GM19240 (cell line): ENCODE measurements at regions not wholly inside any gene's neighbourhood (a gene's known extent, or its start where the extent isn't known, plus 50 kb on each side); places are given as distances from the start of the nearest gene placed in this dataset.

Experiments
- DNase-seq: peaks from one replicate; pipeline ENCODE4 v3.0.0; 2011; ENCODE audit warnings: low spot score; ENCODE audit not compliant: insufficient read length

GRCh38 chr18:70523035-70523791 lies 234.4 kb downstream of the SOCS6 start:
- DNase-seq = no peak

GRCh38 chr18:70522183-70522680 lies 233.4 kb downstream of the SOCS6 start:
- no peak for DNase-seq

GRCh38 chr18:70520867-70521266 lies 232.0 kb downstream of the SOCS6 start:
- no peak for DNase-seq

- no peak for DNase-seq
Measured at GRCh38 chr18:70513502-70514171, 224.8 kb downstream of the SOCS6 start.

- no peak for DNase-seq
Measured at GRCh38 chr18:70507970-70508369, 219.1 kb downstream of the SOCS6 start.

GRCh38 chr18:70506511-70506910 lies 217.7 kb downstream of the SOCS6 start:
- DNase-seq = no peak

GRCh38 chr18:70503060-70503459 lies 214.2 kb downstream of the SOCS6 start:
- DNase-seq = no peak

GRCh38 chr18:70501358-70501757 lies 212.5 kb downstream of the SOCS6 start:
- no peak for DNase-seq

GRCh38 chr18:70500748-70501147 lies 211.9 kb downstream of the SOCS6 start:
- no peak for DNase-seq

- no peak for DNase-seq
Measured at GRCh38 chr18:70499218-70499691, 210.4 kb downstream of the SOCS6 start.

- DNase-seq = no peak
Measured at GRCh38 chr18:70496353-70497294, 207.8 kb downstream of the SOCS6 start.

GRCh38 chr18:70494524-70494923 lies 205.7 kb downstream of the SOCS6 start:
- no peak for DNase-seq

- no peak for DNase-seq
Measured at GRCh38 chr18:70493461-70493860, 204.6 kb downstream of the SOCS6 start.

- DNase-seq = no peak
Measured at GRCh38 chr18:70491734-70492348, 203.0 kb downstream of the SOCS6 start.

GRCh38 chr18:70489986-70490933 lies 201.4 kb downstream of the SOCS6 start:
- no peak for DNase-seq

- DNase-seq = no peak
Measured at GRCh38 chr18:70489571-70489970, 200.7 kb downstream of the SOCS6 start.

GRCh38 chr18:70469916-70470315 lies 181.1 kb downstream of the SOCS6 start:
- DNase-seq = no peak

- DNase-seq = no peak
Measured at GRCh38 chr18:70468861-70469547, 180.2 kb downstream of the SOCS6 start.

GRCh38 chr18:70464343-70465114 lies 175.7 kb downstream of the SOCS6 start:
- no peak for DNase-seq
